Lower lobe of right lung (tissue), 2 donors: ENCODE measurements at regions not wholly inside any gene's neighbourhood (a gene's known extent, or its start where the extent isn't known, plus 50 kb on each side); places are given as distances from the start of the nearest gene placed in this dataset.

Experiments
- ATAC-seq, 2 donors: fragments of 200-7000 bp; cut with Tn5 transposase; one replicate each; pipeline ENCODE4 v1.9.1; 2020 to 2022; ENCODE audit warnings: mild to moderate bottlenecking in 2 of 2, moderate library complexity in 2 of 2
- DNase-seq: peaks from one replicate; pipeline ENCODE4 v3.0.0-alpha.2; 2020
- H3K27ac ChIP-seq: fragments of 200-600 bp; one replicate; pipeline ENCODE4 v1.8.0; 2022
- H3K27me3 ChIP-seq: fragments of 200-600 bp; one replicate; pipeline ENCODE4 v1.8.0; 2022; ENCODE audit warnings: low read depth
- H3K36me3 ChIP-seq: fragments of 200-600 bp; one replicate; pipeline ENCODE4 v1.8.0; 2022; ENCODE audit warnings: mild to moderate bottlenecking
- H3K4me1 ChIP-seq: fragments of 200-600 bp; one replicate; pipeline ENCODE4 v1.8.0; 2022
- H3K4me3 ChIP-seq: fragments of 200-600 bp; one replicate; pipeline ENCODE4 v1.8.0; 2022; ENCODE audit warnings: mild to moderate bottlenecking
- H3K9me3 ChIP-seq: fragments of 200-600 bp; one replicate; pipeline ENCODE4 v1.8.0; 2022
- CTCF ChIP-seq: fragments of 200-600 bp; IDR thresholded peaks from one replicate; pipeline ENCODE4 v1.8.0; 2022; ENCODE audit warnings: antibody characterized with exemption, mild to moderate bottlenecking
- intact Hi-C: fragments of 100-400 bp; cut with DNase I; formaldehyde crosslinking; loops from one replicate; pipeline ENCODE4 v1.11.0; 2022
- donor health status: DM: no; HTN: yes; CAD: no; lungs with severe emphysema.

GRCh38 chr4:57635910-57636309 is 525.7 kb upstream of the IGFBP7 start:
- Histone ChIP-seq H3K27ac (no peak overlapping the region), H3K4me3 (no peak overlapping the region), H3K9me3 (no peaks in the 10 kb centered on the region), H3K36me3 (no peaks in the 10 kb centered on the region), H3K27me3 (no peaks in the 10 kb centered on the region), H3K4me1 (no peaks in the 10 kb centered on the region)
- no peak for ATAC-seq
- no peak for TF ChIP-seq CTCF
- intact Hi-C loops: no loop called here
- DNase-seq: no peak

GRCh38 chr4:57633212-57633859 is 523.2 kb upstream of the IGFBP7 start:
- no peak for TF ChIP-seq CTCF
- Histone ChIP-seq H3K4me1 (no peaks in the 10 kb centered on the region), H3K27ac (no peak overlapping the region), H3K27me3 (no peaks in the 10 kb centered on the region), H3K36me3 (no peaks in the 10 kb centered on the region), H3K4me3 (no peak overlapping the region), H3K9me3 (no peaks in the 10 kb centered on the region)
- DNase-seq (no peak), ATAC-seq (no peak)
- intact Hi-C loops: no loop called here

GRCh38 chr4:57632564-57632963 is 522.4 kb upstream of the IGFBP7 start:
- intact Hi-C loops: no loop called here
- Histone ChIP-seq H3K9me3 (no peaks in the 10 kb centered on the region), H3K27me3 (no peaks in the 10 kb centered on the region), H3K27ac (no peak overlapping the region), H3K36me3 (no peaks in the 10 kb centered on the region), H3K4me1 (no peaks in the 10 kb centered on the region), H3K4me3 (no peak overlapping the region)
- no peak for TF ChIP-seq CTCF
- ATAC-seq (no peak), DNase-seq (no peak)

GRCh38 chr4:57631147-57631546 is 521.0 kb upstream of the IGFBP7 start:
- Histone ChIP-seq H3K9me3 (peaks cover 2% of the 10 kb centered on the region), H3K4me1 (no peaks in the 10 kb centered on the region), H3K27me3 (no peaks in the 10 kb centered on the region), H3K36me3 (no peaks in the 10 kb centered on the region), H3K27ac (no peak overlapping the region), H3K4me3 (no peak overlapping the region)
- DNase-seq (no peak), ATAC-seq (no peak)
- intact Hi-C loops: no loop called here
- TF ChIP-seq CTCF: no peak

- Histone ChIP-seq H3K4me1 (no peaks in the 10 kb centered on the region), H3K27me3 (no peaks in the 10 kb centered on the region), H3K36me3 (no peaks in the 10 kb centered on the region), H3K9me3 (peaks cover 7% of the 10 kb centered on the region), H3K27ac (no peak overlapping the region), H3K4me3 (no peak overlapping the region)
- DNase-seq (no peak), ATAC-seq (no peak)
- no peak for TF ChIP-seq CTCF
- intact Hi-C loops: no loop called here
Measured at GRCh38 chr4:57628004-57628403, 517.8 kb upstream of the IGFBP7 start.
